ENCODE measurements at regions not wholly inside any gene's neighbourhood (a gene's known extent, or its start where the extent isn't known, plus 50 kb on each side); places are given as distances from the start of the nearest gene placed in this dataset.
A peak's percentile ranks its signal among the peaks of the same experiment; 100 is the strongest.
"Not testable (repeated sequence)": the region's sequence is repeated elsewhere in the genome, so short reads cannot be mapped to it uniquely, and the experiment has no call there.

GRCh38 chr7:153217032-153217431 lies 457.5 kb downstream of the ACTR3B start:
- no peak for DNase-seq (ENCODE audit: low spot score)

- no peak for DNase-seq (ENCODE audit: low spot score)
Observed at GRCh38 chr7:153224890-153225289, 465.3 kb downstream of the ACTR3B start.

GRCh38 chr7:153245136-153245535 lies 485.6 kb downstream of the ACTR3B start:
- DNase-seq (ENCODE audit: low spot score) = not testable (repeated sequence)

- no peak for DNase-seq (ENCODE audit: low spot score)
Observed at GRCh38 chr7:153245809-153246208, 486.3 kb downstream of the ACTR3B start.

- DNase-seq (ENCODE audit: low spot score) = no peak
Observed at GRCh38 chr7:153247926-153248325, 488.4 kb downstream of the ACTR3B start.

- DNase-seq (ENCODE audit: low spot score) = no peak
Observed at GRCh38 chr7:153258686-153259085, 499.1 kb downstream of the ACTR3B start.

- no peak for DNase-seq (ENCODE audit: low spot score)
Observed at GRCh38 chr7:153276394-153276793, 516.8 kb downstream of the ACTR3B start.

- DNase-seq (ENCODE audit: low spot score) = no peak
Observed at GRCh38 chr7:153286763-153287162, 527.2 kb downstream of the ACTR3B start.

GRCh38 chr7:153290066-153290465 lies 530.5 kb downstream of the ACTR3B start:
- DNase-seq (ENCODE audit: low spot score) = no peak

- DNase-seq (ENCODE audit: low spot score) = no peak
Observed at GRCh38 chr7:153297141-153297540, 537.6 kb downstream of the ACTR3B start.

GRCh38 chr7:153301936-153302335 lies 542.4 kb downstream of the ACTR3B start:
- DNase-seq (ENCODE audit: low spot score) = no peak

GRCh38 chr7:153320005-153320404 lies 560.5 kb downstream of the ACTR3B start:
- no peak for DNase-seq (ENCODE audit: low spot score)

- no peak for DNase-seq (ENCODE audit: low spot score)
Observed at GRCh38 chr7:153320681-153321080, 561.1 kb downstream of the ACTR3B start.

- DNase-seq (ENCODE audit: low spot score) = no peak
Observed at GRCh38 chr7:153322991-153323390, 563.4 kb downstream of the ACTR3B start.

- no peak for DNase-seq (ENCODE audit: low spot score)
Observed at GRCh38 chr7:153324094-153324493, 564.5 kb downstream of the ACTR3B start.

- DNase-seq (ENCODE audit: low spot score) = no peak
Observed at GRCh38 chr7:153327683-153328082, 568.1 kb downstream of the ACTR3B start.

GRCh38 chr7:153331427-153331826 lies 571.9 kb downstream of the ACTR3B start:
- no peak for DNase-seq (ENCODE audit: low spot score)

- no peak for DNase-seq (ENCODE audit: low spot score)
Observed at GRCh38 chr7:153354071-153354470, 594.5 kb downstream of the ACTR3B start.

- no peak for DNase-seq (ENCODE audit: low spot score)
Observed at GRCh38 chr7:153370092-153370491, 610.5 kb downstream of the ACTR3B start.

- DNase-seq (ENCODE audit: low spot score) = no peak
Observed at GRCh38 chr7:153380636-153381035, 621.1 kb downstream of the ACTR3B start.

GRCh38 chr7:153381275-153382040 lies 621.9 kb downstream of the ACTR3B start:
- peak; percentile 86 for DNase-seq (ENCODE audit: low spot score)

GRCh38 chr7:153382641-153383101 lies 623.1 kb downstream of the ACTR3B start:
- no peak for DNase-seq (ENCODE audit: low spot score)

GRCh38 chr7:153383781-153384180 lies 624.2 kb downstream of the ACTR3B start:
- peak; percentile 20 for DNase-seq (ENCODE audit: low spot score)

- DNase-seq (ENCODE audit: low spot score) = no peak
Observed at GRCh38 chr7:153385502-153385901, 626.0 kb downstream of the ACTR3B start.
